ENCODE measurements at regions not wholly inside any gene's neighbourhood (a gene's known extent, or its start where the extent isn't known, plus 50 kb on each side); places are given as distances from the start of the nearest gene placed in this dataset.

DNA sequence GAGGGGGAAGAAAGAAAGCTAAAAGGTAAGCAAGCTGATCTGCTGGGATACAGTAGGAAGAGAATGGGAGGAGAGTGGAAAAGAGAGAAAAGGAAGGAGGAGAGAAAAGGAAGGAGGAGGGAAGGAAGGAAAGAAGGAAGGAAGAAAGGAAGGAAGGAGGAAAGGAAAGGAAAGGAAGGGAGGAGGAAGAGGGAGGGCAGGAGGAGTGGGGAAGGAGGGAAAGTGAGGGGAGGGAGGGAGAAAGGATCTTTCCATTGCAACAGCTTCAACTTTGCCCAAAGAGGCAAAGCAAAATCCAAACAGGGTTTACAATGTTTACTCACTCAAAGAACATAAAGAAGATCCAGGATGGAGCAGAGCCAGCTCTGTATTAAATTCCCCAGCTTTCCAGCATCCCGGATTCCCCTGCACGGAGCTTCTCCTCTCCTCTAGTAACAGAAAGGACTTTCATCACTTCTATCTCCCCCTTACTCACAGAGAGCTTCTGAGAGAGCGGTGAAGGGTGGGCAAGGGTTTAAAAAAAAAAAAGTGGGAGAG, 494.2 kb upstream of the PROK2 start:
- TF ChIP-seq, protein P1, sequence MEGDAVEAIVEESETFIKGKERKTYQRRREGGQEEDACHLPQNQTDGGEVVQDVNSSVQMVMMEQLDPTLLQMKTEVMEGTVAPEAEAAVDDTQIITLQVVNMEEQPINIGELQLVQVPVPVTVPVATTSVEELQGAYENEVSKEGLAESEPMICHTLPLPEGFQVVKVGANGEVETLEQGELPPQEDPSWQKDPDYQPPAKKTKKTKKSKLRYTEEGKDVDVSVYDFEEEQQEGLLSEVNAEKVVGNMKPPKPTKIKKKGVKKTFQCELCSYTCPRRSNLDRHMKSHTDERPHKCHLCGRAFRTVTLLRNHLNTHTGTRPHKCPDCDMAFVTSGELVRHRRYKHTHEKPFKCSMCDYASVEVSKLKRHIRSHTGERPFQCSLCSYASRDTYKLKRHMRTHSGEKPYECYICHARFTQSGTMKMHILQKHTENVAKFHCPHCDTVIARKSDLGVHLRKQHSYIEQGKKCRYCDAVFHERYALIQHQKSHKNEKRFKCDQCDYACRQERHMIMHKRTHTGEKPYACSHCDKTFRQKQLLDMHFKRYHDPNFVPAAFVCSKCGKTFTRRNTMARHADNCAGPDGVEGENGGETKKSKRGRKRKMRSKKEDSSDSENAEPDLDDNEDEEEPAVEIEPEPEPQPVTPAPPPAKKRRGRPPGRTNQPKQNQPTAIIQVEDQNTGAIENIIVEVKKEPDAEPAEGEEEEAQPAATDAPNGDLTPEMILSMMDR (conservative IDR thresholded peaks at IDR 0.05) = no peak
- WGBS (ENCODE audit: extremely low coverage, insufficient read length, low lambda C conversion rate) = no CpG with 5 or more reads among the region's 3 CpGs

More for the DNA sequence above, 494.2 kb upstream of the PROK2 start:
- H3K79me1 ChIP-seq (ENCODE audit: insufficient read depth, low read depth, low read length, poor library complexity, severe bottlenecking) = no peaks in the 10 kb centered on the region
- Mint-ChIP-seq H3K27ac (no peak overlapping the region), H3K27me3 (ENCODE audit: low read depth) (peaks cover 14% of the 10 kb centered on the region), H3K9me3 (peaks cover 2 to 3% of the 10 kb centered on the region in 2 experiments; a peak in 2 of 5 replicates), H3K36me3 (ENCODE audit: insufficient read depth in 1 of 3, low read depth in 3 of 3) (peaks cover 0 to 10% (median 5%) of the 10 kb centered on the region in 3 experiments; a peak in 4 of 7 replicates), H3K4me1 (peaks cover under 1 to 20% of the 10 kb centered on the region in 2 experiments), H3K4me3 (no peak overlapping the region)
- no peak overlapping the region for H3T11ph ChIP-seq (ENCODE audit: low read length)
- no peak overlapping the region for H2BK120ac ChIP-seq (ENCODE audit: low read depth, low read length, poor library complexity, severe bottlenecking)
- no peak overlapping the region for H2AFZ ChIP-seq (ENCODE audit: low read length)
- no peaks in the 10 kb centered on the region; the same call in 1 of the 2 replicates for H3K4me1 ChIP-seq (ENCODE audit: insufficient read depth, low read length)
- H2BK5ac ChIP-seq (ENCODE audit: insufficient read length, low read length) = no peak overlapping the region
- H2BK12ac ChIP-seq (ENCODE audit: insufficient read length, low read depth, low read length) = no peak overlapping the region
- H4K20me1 ChIP-seq (ENCODE audit: control insufficient read depth, insufficient read depth, insufficient read length) = no peaks in the 10 kb centered on the region
- H3K23me2 ChIP-seq (ENCODE audit: insufficient read length, low read depth, low read length, poor library complexity, severe bottlenecking) = no peaks in the 10 kb centered on the region
- no peak overlapping the region for H4K91ac ChIP-seq (ENCODE audit: insufficient read length, low read depth, low read length)
- no peak overlapping the region for H3K27ac ChIP-seq (ENCODE audit: insufficient read length, low read depth, low read length)
- no peaks in the 10 kb centered on the region for H3K79me2 ChIP-seq (ENCODE audit: insufficient read depth, low read length)
- no peak overlapping the region for H2AK5ac ChIP-seq (ENCODE audit: insufficient read length, low read length)
- no peak overlapping the region for H3K18ac ChIP-seq (ENCODE audit: insufficient read length, low read depth, low read length)
- no peak overlapping the region for H4K8ac ChIP-seq (replicated peaks; ENCODE audit: insufficient read length, low read depth, low read length)
- no peak overlapping the region for H3K4ac ChIP-seq (ENCODE audit: low read depth, low read length)
- no peak overlapping the region for H3K23ac ChIP-seq (ENCODE audit: insufficient read length, low read depth, low read length)
- no peak overlapping the region for H3K4me2 ChIP-seq (ENCODE audit: insufficient read depth, insufficient read length, low read length)
- no peak overlapping the region for H2BK15ac ChIP-seq (ENCODE audit: low read depth, low read length)
- H3K27me3 ChIP-seq (ENCODE audit: insufficient read depth, low read length) = no peaks in the 10 kb centered on the region
- no peak overlapping the region for H3K9ac ChIP-seq (ENCODE audit: extremely low read depth, insufficient read length, low read length)
- H3K56ac ChIP-seq (ENCODE audit: insufficient read length, low read depth, low read length) = no peak overlapping the region
- H4K5ac ChIP-seq (ENCODE audit: insufficient read length, low read depth, low read length) = no peak overlapping the region
- DNase-seq = no peak
- H3K9me3 ChIP-seq (ENCODE audit: control insufficient read depth, low read depth, low read length) = no peaks in the 10 kb centered on the region
- no peak overlapping the region for H3K14ac ChIP-seq (ENCODE audit: insufficient read depth, low read length)
- H2BK20ac ChIP-seq (ENCODE audit: low read depth, low read length, poor library complexity, severe bottlenecking) = no peak overlapping the region

All from H9 (cell line).